HUES64 (cell line): ENCODE measurements at regions not wholly inside any gene's neighbourhood (a gene's known extent, or its start where the extent isn't known, plus 50 kb on each side); places are given as distances from the start of the nearest gene placed in this dataset.

ENCODE experiments used
- H3K27ac ChIP-seq: 2 replicates; pipeline ENCODE4 v1.7.0; 2013; ENCODE audit warnings: low read depth, low read length, inconsistent platforms
- H3K27me3 ChIP-seq: 2 replicates; pipeline ENCODE4 v1.6.1; 2013; ENCODE audit warnings: mild to moderate bottlenecking, low read length; ENCODE audit not compliant: insufficient read depth
- H3K36me3 ChIP-seq: 2 replicates; pipeline ENCODE4 v1.6.1; 2013; ENCODE audit warnings: mild to moderate bottlenecking, low read length; ENCODE audit not compliant: insufficient read depth
- H3K4me1 ChIP-seq: 2 replicates; pipeline ENCODE4 v1.6.1; 2013; ENCODE audit warnings: mild to moderate bottlenecking, low read length, moderate library complexity; ENCODE audit not compliant: insufficient read depth
- H3K4me3 ChIP-seq: 2 replicates; pipeline ENCODE4 v1.5.1; 2013; ENCODE audit warnings: mild to moderate bottlenecking, low read length, moderate library complexity
- H3K9ac ChIP-seq: 2 replicates; pipeline ENCODE4 v1.6.1; 2013; ENCODE audit warnings: mild to moderate bottlenecking, low read depth, low read length
- H3K9me3 ChIP-seq: 2 replicates; pipeline ENCODE4 v1.6.1; 2013; ENCODE audit warnings: low read depth, low read length; ENCODE audit not compliant: insufficient read depth
- WGBS: fragments of 150-250, 120-280 bp; methylation state at CpG from one replicate; pipeline ENCODE4 v1.1.7; 2013; ENCODE audit warnings: missing lambda C conversion rate; 5-methylcytosine and 5-hydroxymethylcytosine counted together

GRCh38 chr15:93422476-93422875, 333.5 kb upstream of the RGMA start:
- H3K9ac ChIP-seq = no peak overlapping the region
- no peak overlapping the region for H3K27ac ChIP-seq
- H3K4me1 ChIP-seq = no peaks in the 10 kb centered on the region
- H3K4me3 ChIP-seq = no peak overlapping the region
- no peaks in the 10 kb centered on the region; the same call in 1 of the 2 replicates for H3K9me3 ChIP-seq
- 92% methylated on average over 5 of the region's 5 CpGs for WGBS
- H3K27me3 ChIP-seq = no peaks in the 10 kb centered on the region
- H3K36me3 ChIP-seq = no peaks in the 10 kb centered on the region

- 79% methylated on average over 7 of the region's 7 CpGs for WGBS
- Histone ChIP-seq H3K4me1 (no peaks in the 10 kb centered on the region), H3K27ac (no peak overlapping the region), H3K9ac (no peak overlapping the region), H3K4me3 (no peak overlapping the region), H3K9me3 (no peaks in the 10 kb centered on the region; the same call in 1 of the 2 replicates), H3K36me3 (no peaks in the 10 kb centered on the region), H3K27me3 (no peaks in the 10 kb centered on the region)
Observed at GRCh38 chr15:93420477-93420876, 331.5 kb upstream of the RGMA start.

GRCh38 chr15:93420050-93420452, 331.0 kb upstream of the RGMA start:
- Histone ChIP-seq H3K4me1 (no peaks in the 10 kb centered on the region), H3K9me3 (no peaks in the 10 kb centered on the region; the same call in 1 of the 2 replicates), H3K27ac (no peak overlapping the region), H3K9ac (no peak overlapping the region), H3K4me3 (no peak overlapping the region), H3K27me3 (no peaks in the 10 kb centered on the region), H3K36me3 (no peaks in the 10 kb centered on the region)
- WGBS = 83% methylated on average over 1 of the region's 1 CpG

GRCh38 chr15:93418566-93418965, 329.6 kb upstream of the RGMA start:
- 75% methylated on average over 5 of the region's 6 CpGs for WGBS
- Histone ChIP-seq H3K4me3 (no peak overlapping the region), H3K27ac (no peak overlapping the region), H3K9ac (no peak overlapping the region), H3K27me3 (no peaks in the 10 kb centered on the region), H3K4me1 (no peaks in the 10 kb centered on the region), H3K9me3 (no peaks in the 10 kb centered on the region), H3K36me3 (no peaks in the 10 kb centered on the region)

GRCh38 chr15:93417631-93418030, 328.6 kb upstream of the RGMA start:
- no peak overlapping the region for H3K27ac ChIP-seq
- H3K9me3 ChIP-seq = no peaks in the 10 kb centered on the region
- no peaks in the 10 kb centered on the region for H3K4me1 ChIP-seq
- no peaks in the 10 kb centered on the region for H3K36me3 ChIP-seq
- H3K4me3 ChIP-seq = no peak overlapping the region
- H3K9ac ChIP-seq = no peak overlapping the region
- 66% methylated on average over 6 of the region's 6 CpGs for WGBS
- no peaks in the 10 kb centered on the region for H3K27me3 ChIP-seq

- 90% methylated on average over 6 of the region's 6 CpGs for WGBS
- Histone ChIP-seq H3K9ac (no peak overlapping the region), H3K4me3 (no peak overlapping the region), H3K4me1 (no peaks in the 10 kb centered on the region), H3K27me3 (no peaks in the 10 kb centered on the region), H3K36me3 (no peaks in the 10 kb centered on the region), H3K9me3 (no peaks in the 10 kb centered on the region), H3K27ac (no peak overlapping the region)
Observed at GRCh38 chr15:93417156-93417555, 328.1 kb upstream of the RGMA start.

- Histone ChIP-seq H3K4me3 (no peak overlapping the region), H3K4me1 (no peaks in the 10 kb centered on the region), H3K27ac (no peak overlapping the region), H3K9me3 (no peaks in the 10 kb centered on the region), H3K27me3 (no peaks in the 10 kb centered on the region), H3K36me3 (no peaks in the 10 kb centered on the region), H3K9ac (no peak overlapping the region)
- 87% methylated on average over 3 of the region's 3 CpGs for WGBS
Observed at GRCh38 chr15:93415576-93415975, 326.6 kb upstream of the RGMA start.

GRCh38 chr15:93414576-93415231, 325.7 kb upstream of the RGMA start:
- H3K36me3 ChIP-seq = no peaks in the 10 kb centered on the region
- H3K27me3 ChIP-seq = no peaks in the 10 kb centered on the region
- no peak overlapping the region for H3K27ac ChIP-seq
- H3K4me1 ChIP-seq = no peaks in the 10 kb centered on the region
- H3K9me3 ChIP-seq = no peaks in the 10 kb centered on the region
- WGBS = 94% methylated on average over 11 of the region's 11 CpGs
- H3K9ac ChIP-seq = no peak overlapping the region
- no peak overlapping the region for H3K4me3 ChIP-seq

GRCh38 chr15:93413745-93414144, 324.7 kb upstream of the RGMA start:
- Histone ChIP-seq H3K36me3 (no peaks in the 10 kb centered on the region), H3K27me3 (no peaks in the 10 kb centered on the region), H3K4me1 (no peaks in the 10 kb centered on the region), H3K4me3 (no peak overlapping the region), H3K9ac (no peak overlapping the region), H3K27ac (no peak overlapping the region), H3K9me3 (no peaks in the 10 kb centered on the region)
- 88% methylated on average over 10 of the region's 10 CpGs for WGBS

- Histone ChIP-seq H3K9me3 (peaks cover 18% of the 10 kb centered on the region), H3K9ac (no peak overlapping the region), H3K36me3 (no peaks in the 10 kb centered on the region), H3K27me3 (no peaks in the 10 kb centered on the region), H3K27ac (no peak overlapping the region), H3K4me1 (no peaks in the 10 kb centered on the region), H3K4me3 (no peak overlapping the region)
- 95% methylated on average over 3 of the region's 3 CpGs for WGBS
Observed at GRCh38 chr15:93399121-93399520, 310.1 kb upstream of the RGMA start.

GRCh38 chr15:93389211-93389610, 300.2 kb upstream of the RGMA start:
- H3K27me3 ChIP-seq = no peaks in the 10 kb centered on the region
- 100% methylated on average over 5 of the region's 5 CpGs for WGBS
- H3K27ac ChIP-seq = no peak overlapping the region
- H3K36me3 ChIP-seq = no peaks in the 10 kb centered on the region
- no peak overlapping the region for H3K9ac ChIP-seq
- H3K9me3 ChIP-seq = no peaks in the 10 kb centered on the region
- no peak overlapping the region for H3K4me3 ChIP-seq
- H3K4me1 ChIP-seq = no peaks in the 10 kb centered on the region

- H3K36me3 ChIP-seq = no peaks in the 10 kb centered on the region
- no peak overlapping the region for H3K4me3 ChIP-seq
- 93% methylated on average over 2 of the region's 2 CpGs for WGBS
- H3K27ac ChIP-seq = no peak overlapping the region
- no peaks in the 10 kb centered on the region for H3K4me1 ChIP-seq
- H3K27me3 ChIP-seq = no peaks in the 10 kb centered on the region
- H3K9ac ChIP-seq = no peak overlapping the region
- H3K9me3 ChIP-seq = no peaks in the 10 kb centered on the region
Observed at GRCh38 chr15:93384886-93385285, 295.9 kb upstream of the RGMA start.
